Fibroblast of skin of right biceps (primary cell): ENCODE measurements at regions not wholly inside any gene's neighbourhood (a gene's known extent, or its start where the extent isn't known, plus 50 kb on each side); places are given as distances from the start of the nearest gene placed in this dataset.

Source experiments
- DNase-seq: peaks from one replicate; pipeline ENCODE4 v3.0.0-alpha.2; 2013

- DNase-seq, result peak; percentile 23
These were observed 50.4 kb downstream of the RTL9 start for GRCh38 chrX:110408949-110409588.

GRCh38 chrX:110409925-110410324 lies 51.3 kb downstream of the RTL9 start:
- peak; percentile 68 for DNase-seq

- DNase-seq, result no peak
These were observed 52.0 kb downstream of the RTL9 start for GRCh38 chrX:110410603-110411002.

GRCh38 chrX:110412971-110413726 lies 54.5 kb downstream of the RTL9 start:
- peak; percentile 70 for DNase-seq

- no peak for DNase-seq
These were observed 55.1 kb downstream of the RTL9 start for GRCh38 chrX:110413727-110414124.

GRCh38 chrX:110414273-110414672 lies 55.6 kb downstream of the RTL9 start:
- DNase-seq, result no peak

- peak; percentile 86 for DNase-seq
These were observed 56.2 kb downstream of the RTL9 start for GRCh38 chrX:110414679-110415439.

- peak; percentile 81 for DNase-seq
These were observed 57.0 kb downstream of the RTL9 start for GRCh38 chrX:110415440-110416170.

- DNase-seq, result no peak
These were observed 58.5 kb downstream of the RTL9 start for GRCh38 chrX:110417128-110417527.

- DNase-seq, result peak; percentile 88
These were observed 59.9 kb downstream of the RTL9 start for GRCh38 chrX:110418316-110419235.

GRCh38 chrX:110419512-110419911 lies 60.9 kb downstream of the RTL9 start:
- DNase-seq, result peak; percentile 27

- no peak for DNase-seq
These were observed 62.3 kb downstream of the RTL9 start for GRCh38 chrX:110420771-110421499.

- DNase-seq, result no peak
These were observed 63.1 kb downstream of the RTL9 start for GRCh38 chrX:110421500-110422455.

GRCh38 chrX:110425222-110426154 lies 66.8 kb downstream of the RTL9 start:
- peak; percentile 15 for DNase-seq

- no peak for DNase-seq
These were observed 67.5 kb downstream of the RTL9 start for GRCh38 chrX:110426155-110426504.

- DNase-seq, result no peak
These were observed 68.4 kb downstream of the RTL9 start for GRCh38 chrX:110427076-110427475.

GRCh38 chrX:110428144-110428543 lies 69.5 kb downstream of the RTL9 start:
- no peak for DNase-seq

GRCh38 chrX:110430293-110431076 lies 71.8 kb downstream of the RTL9 start:
- no peak for DNase-seq
